ENCODE measurements at regions not wholly inside any gene's neighbourhood (a gene's known extent, or its start where the extent isn't known, plus 50 kb on each side); places are given as distances from the start of the nearest gene placed in this dataset.

- DNase-seq: no peak
- no peak for ATAC-seq
- intact Hi-C loops (cut with DNase I, micrococcal nuclease): no loop called here
Measured at GRCh38 chr5:125746917-125747316, 676.3 kb upstream of the GRAMD2B start.

- intact Hi-C loops (cut with DNase I, micrococcal nuclease): no loop called here
- no peak for ATAC-seq
- no peak for DNase-seq
Measured at GRCh38 chr5:125750147-125750860, 672.9 kb upstream of the GRAMD2B start.

GRCh38 chr5:125750861-125751186 is 672.4 kb upstream of the GRAMD2B start:
- ATAC-seq (no peak), DNase-seq (no peak)
- intact Hi-C loops (cut with DNase I, micrococcal nuclease): no loop called here

GRCh38 chr5:125756456-125756855 is 666.8 kb upstream of the GRAMD2B start:
- ATAC-seq: no peak
- intact Hi-C loops (cut with DNase I, micrococcal nuclease): no loop called here
- DNase-seq: no peak

GRCh38 chr5:125766706-125767105 is 656.5 kb upstream of the GRAMD2B start:
- DNase-seq (no peak), ATAC-seq (no peak)
- intact Hi-C loops (cut with DNase I, micrococcal nuclease): no loop called here

GRCh38 chr5:125775896-125776295 is 647.3 kb upstream of the GRAMD2B start:
- ATAC-seq: no peak

GRCh38 chr5:125776656-125777139 is 646.5 kb upstream of the GRAMD2B start:
- ATAC-seq (no peak), DNase-seq (no peak)
- intact Hi-C loops (cut with DNase I, micrococcal nuclease): no loop called here

More at GRCh38 chr5:125775896-125776295, 647.3 kb upstream of the GRAMD2B start:
- no peak for DNase-seq
- intact Hi-C loops (cut with DNase I, micrococcal nuclease): no loop called here

- intact Hi-C loops (cut with DNase I, micrococcal nuclease): no loop called here
- DNase-seq (no peak), ATAC-seq (no peak)
Measured at GRCh38 chr5:125778791-125779190, 644.4 kb upstream of the GRAMD2B start.

GRCh38 chr5:125785407-125785806 is 637.8 kb upstream of the GRAMD2B start:
- intact Hi-C loops (cut with DNase I, micrococcal nuclease): no loop called here
- ATAC-seq (no peak), DNase-seq (no peak)

GRCh38 chr5:125786021-125786420 is 637.2 kb upstream of the GRAMD2B start:
- DNase-seq (no peak), ATAC-seq (no peak)
- intact Hi-C loops (cut with DNase I, micrococcal nuclease): no loop called here

- ATAC-seq (no peak), DNase-seq (no peak)
- intact Hi-C loops (cut with DNase I, micrococcal nuclease): no loop called here
Measured at GRCh38 chr5:125793470-125793869, 629.7 kb upstream of the GRAMD2B start.

GRCh38 chr5:125794922-125795321 is 628.3 kb upstream of the GRAMD2B start:
- intact Hi-C loops (cut with DNase I, micrococcal nuclease): no loop called here
- no peak for DNase-seq
- ATAC-seq: no peak

GRCh38 chr5:125798307-125798706 is 624.9 kb upstream of the GRAMD2B start:
- no peak for DNase-seq
- no peak for ATAC-seq
- intact Hi-C loops (cut with DNase I, micrococcal nuclease): no loop called here

GRCh38 chr5:125812651-125813050 is 610.6 kb upstream of the GRAMD2B start:
- intact Hi-C loops (cut with DNase I, micrococcal nuclease): no loop called here
- DNase-seq (no peak), ATAC-seq (no peak)

- ATAC-seq (no peak), DNase-seq (no peak)
- intact Hi-C loops (cut with DNase I, micrococcal nuclease): no loop called here
Measured at GRCh38 chr5:125813221-125813974, 609.8 kb upstream of the GRAMD2B start.

- ATAC-seq (no peak), DNase-seq (no peak)
- intact Hi-C loops (cut with DNase I, micrococcal nuclease): no loop called here
Measured at GRCh38 chr5:125814119-125814518, 609.1 kb upstream of the GRAMD2B start.

GRCh38 chr5:125823572-125823971 is 599.6 kb upstream of the GRAMD2B start:
- ATAC-seq: no peak
- intact Hi-C loops (cut with DNase I, micrococcal nuclease): no loop called here

GRCh38 chr5:125826214-125826613 is 597.0 kb upstream of the GRAMD2B start:
- intact Hi-C loops (cut with DNase I, micrococcal nuclease): no loop called here
- DNase-seq (no peak), ATAC-seq (no peak)

More at GRCh38 chr5:125823572-125823971, 599.6 kb upstream of the GRAMD2B start:
- no peak for DNase-seq

- ATAC-seq: no peak
- no peak for DNase-seq
- intact Hi-C loops (cut with DNase I, micrococcal nuclease): no loop called here
Measured at GRCh38 chr5:125829349-125829748, 593.9 kb upstream of the GRAMD2B start.

- ATAC-seq: no peak
- intact Hi-C loops (cut with DNase I, micrococcal nuclease): no loop called here
- no peak for DNase-seq
Measured at GRCh38 chr5:125833398-125833797, 589.8 kb upstream of the GRAMD2B start.

All from left colon (tissue), 2 donors.